ENCODE measurements at regions not wholly inside any gene's neighbourhood (a gene's known extent, or its start where the extent isn't known, plus 50 kb on each side); places are given as distances from the start of the nearest gene placed in this dataset.
A peak's percentile ranks its signal among the peaks of the same experiment; 100 is the strongest.

- H3K4me1 Mint-ChIP-seq (ENCODE audit: low read depth), result no peaks in the 10 kb centered on the region
- no peak overlapping the region for H3K27ac Mint-ChIP-seq
- intact Hi-C loops (cut with micrococcal nuclease), result no loop called here
- ChIA-PET CTCF (no interaction called here), POLR2A (no interaction called here)
- peaks cover 3% of the 10 kb centered on the region for H3K27me3 Mint-ChIP-seq
- peak; percentile 5 for DNase-seq
- H3K36me3 Mint-ChIP-seq (ENCODE audit: low read depth), result no peaks in the 10 kb centered on the region
- no peaks in the 10 kb centered on the region for H3K9me3 Mint-ChIP-seq
- no peak for ATAC-seq
- no peak for TF ChIP-seq CTCF (IDR thresholded peaks at IDR 0.05)
- no peak overlapping the region for H3K4me3 Mint-ChIP-seq
Observed at GRCh38 chr9:104009826-104010225, 84.3 kb upstream of the SMC2 start.

DNA sequence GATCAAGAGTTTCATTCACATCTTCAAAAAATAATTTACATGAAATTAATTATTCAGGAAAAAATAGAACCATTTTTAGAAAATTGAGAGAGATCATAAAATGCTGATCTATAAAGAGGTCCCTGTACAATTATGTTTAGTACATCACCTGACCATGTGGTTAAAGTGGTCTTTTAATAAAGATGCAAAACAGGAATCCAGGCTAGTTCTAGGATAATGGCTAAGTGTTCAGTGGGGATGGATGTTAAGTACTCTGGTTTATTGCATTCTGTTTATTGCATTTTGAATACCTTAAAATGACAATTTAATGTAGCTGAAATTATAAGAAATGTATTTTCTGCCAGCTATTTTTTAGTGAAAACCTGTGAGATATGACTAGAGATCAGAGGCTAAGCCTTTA, 72.0 kb upstream of the SMC2 start:
- Mint-ChIP-seq H3K9me3 (no peaks in the 10 kb centered on the region), H3K27ac (no peak overlapping the region), H3K4me3 (no peak overlapping the region), H3K27me3 (peaks cover 1% of the 10 kb centered on the region), H3K4me1 (ENCODE audit: low read depth) (peaks cover 1% of the 10 kb centered on the region), H3K36me3 (ENCODE audit: low read depth) (no peaks in the 10 kb centered on the region)
- ATAC-seq, result no peak
- DNase-seq, result no peak
- intact Hi-C loops (cut with micrococcal nuclease), result no loop called here
- ChIA-PET CTCF (no interaction called here), POLR2A (no interaction called here)
- TF ChIP-seq CTCF (IDR thresholded peaks at IDR 0.05), result no peak

- DNase-seq, result no peak
- Mint-ChIP-seq H3K4me3 (no peak overlapping the region), H3K27ac (no peak overlapping the region), H3K9me3 (no peaks in the 10 kb centered on the region), H3K27me3 (peaks cover 1% of the 10 kb centered on the region), H3K4me1 (ENCODE audit: low read depth) (peaks cover 17% of the 10 kb centered on the region), H3K36me3 (ENCODE audit: low read depth) (no peaks in the 10 kb centered on the region)
- ATAC-seq, result no peak
- ChIA-PET CTCF (no interaction called here), POLR2A (no interaction called here)
- intact Hi-C loops (cut with micrococcal nuclease), result loop anchor here (5.0 kb wide), 1 partner anchor 67 kb away; the partner anchor contains the start of gene SMC2
- no peak for TF ChIP-seq CTCF (IDR thresholded peaks at IDR 0.05)
Observed at GRCh38 chr9:104025104-104025503, 69.0 kb upstream of the SMC2 start.

DNA sequence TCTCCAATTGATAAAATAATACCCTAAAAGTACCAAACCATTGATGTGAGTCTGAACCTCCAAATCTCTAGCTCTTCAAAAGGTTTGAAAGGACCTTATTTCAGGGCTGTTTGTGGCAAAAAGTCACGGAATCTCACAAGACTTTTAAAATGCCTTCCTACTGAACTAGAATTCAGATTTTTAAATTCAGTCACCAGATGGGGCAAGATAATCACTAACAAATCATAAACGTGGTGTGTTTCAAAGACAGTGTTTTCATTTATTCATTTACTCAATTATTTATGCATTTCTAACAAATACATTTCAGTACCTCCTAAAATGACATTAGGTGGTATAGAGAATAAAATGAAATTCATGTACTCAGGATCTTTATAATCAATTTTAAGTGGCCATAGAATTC, 68.2 kb upstream of the SMC2 start:
- peaks cover 17% of the 10 kb centered on the region for H3K4me1 Mint-ChIP-seq (ENCODE audit: low read depth)
- no peaks in the 10 kb centered on the region for H3K36me3 Mint-ChIP-seq (ENCODE audit: low read depth)
- H3K27ac Mint-ChIP-seq, result no peak overlapping the region
- H3K4me3 Mint-ChIP-seq, result no peak overlapping the region
- TF ChIP-seq CTCF (IDR thresholded peaks at IDR 0.05), result no peak
- CTCF ChIA-PET, result no interaction called here
- POLR2A ChIA-PET, result no interaction called here
- H3K27me3 Mint-ChIP-seq, result peaks cover 1% of the 10 kb centered on the region
- DNase-seq, result no peak
- ATAC-seq, result no peak
- intact Hi-C loops (cut with micrococcal nuclease), result loop anchor here (5.0 kb wide), 1 partner anchor 66 kb away; the partner anchor contains the start of gene SMC2
- no peaks in the 10 kb centered on the region for H3K9me3 Mint-ChIP-seq

DNA sequence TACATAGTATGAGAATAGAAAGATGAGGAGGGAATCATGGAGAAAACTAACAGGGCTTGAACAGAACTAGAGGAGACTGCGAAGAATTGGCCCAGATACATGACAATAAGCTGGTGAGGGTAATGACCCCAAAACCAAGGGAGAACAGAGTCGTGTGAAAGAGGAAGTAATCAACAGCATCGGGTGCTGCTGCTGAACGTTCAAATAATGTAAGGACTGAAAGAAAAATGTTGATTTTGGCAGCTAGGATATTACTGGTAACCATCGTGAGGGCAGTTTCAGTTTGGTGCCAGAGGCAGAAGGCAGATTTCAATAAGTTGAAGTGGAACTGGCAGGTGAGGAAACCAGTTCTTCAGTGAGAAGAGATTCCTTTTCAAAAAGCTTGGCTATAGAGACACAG, 66.8 kb upstream of the SMC2 start:
- peaks cover 17% of the 10 kb centered on the region for H3K4me1 Mint-ChIP-seq (ENCODE audit: low read depth)
- CTCF ChIA-PET, result no interaction called here
- peaks cover 1% of the 10 kb centered on the region for H3K27me3 Mint-ChIP-seq
- DNase-seq (no peak), ATAC-seq (no peak)
- no peak overlapping the region for H3K27ac Mint-ChIP-seq
- intact Hi-C loops (cut with micrococcal nuclease), result loop anchor here (5.0 kb wide), 1 partner anchor 65 kb away; the partner anchor contains the start of gene SMC2
- H3K9me3 Mint-ChIP-seq, result no peaks in the 10 kb centered on the region
- TF ChIP-seq CTCF (IDR thresholded peaks at IDR 0.05), result no peak
- POLR2A ChIA-PET, result no interaction called here
- H3K4me3 Mint-ChIP-seq, result no peak overlapping the region
- H3K36me3 Mint-ChIP-seq (ENCODE audit: low read depth), result no peaks in the 10 kb centered on the region
